ENCODE measurements at regions not wholly inside any gene's neighbourhood (a gene's known extent, or its start where the extent isn't known, plus 50 kb on each side); places are given as distances from the start of the nearest gene placed in this dataset.

DNA sequence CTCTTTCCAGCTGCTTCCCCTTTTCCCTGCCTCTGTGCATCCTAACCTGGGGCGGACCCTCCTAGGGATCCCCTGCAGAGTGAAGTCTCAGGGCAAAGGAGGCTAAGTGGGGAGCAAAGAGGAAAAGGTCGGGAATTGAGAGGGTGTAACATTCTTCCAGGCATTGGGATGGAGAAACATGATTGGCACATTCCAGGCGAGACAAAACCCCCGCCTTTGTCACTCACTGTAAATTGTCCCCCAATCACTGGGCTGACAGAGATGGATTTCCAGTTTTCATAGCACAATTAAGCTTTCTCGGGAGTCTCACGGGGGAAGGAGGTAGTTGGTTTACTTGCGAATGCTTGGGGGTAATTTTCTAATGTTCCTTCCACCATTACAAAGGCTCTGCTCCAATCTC is 74.9 kb downstream of the MIAT start:
- no peaks in the 10 kb centered on the region for H3K9me3 ChIP-seq (ENCODE audit: control insufficient read depth in 2 of 2, low read length in 2 of 2)

DNA sequence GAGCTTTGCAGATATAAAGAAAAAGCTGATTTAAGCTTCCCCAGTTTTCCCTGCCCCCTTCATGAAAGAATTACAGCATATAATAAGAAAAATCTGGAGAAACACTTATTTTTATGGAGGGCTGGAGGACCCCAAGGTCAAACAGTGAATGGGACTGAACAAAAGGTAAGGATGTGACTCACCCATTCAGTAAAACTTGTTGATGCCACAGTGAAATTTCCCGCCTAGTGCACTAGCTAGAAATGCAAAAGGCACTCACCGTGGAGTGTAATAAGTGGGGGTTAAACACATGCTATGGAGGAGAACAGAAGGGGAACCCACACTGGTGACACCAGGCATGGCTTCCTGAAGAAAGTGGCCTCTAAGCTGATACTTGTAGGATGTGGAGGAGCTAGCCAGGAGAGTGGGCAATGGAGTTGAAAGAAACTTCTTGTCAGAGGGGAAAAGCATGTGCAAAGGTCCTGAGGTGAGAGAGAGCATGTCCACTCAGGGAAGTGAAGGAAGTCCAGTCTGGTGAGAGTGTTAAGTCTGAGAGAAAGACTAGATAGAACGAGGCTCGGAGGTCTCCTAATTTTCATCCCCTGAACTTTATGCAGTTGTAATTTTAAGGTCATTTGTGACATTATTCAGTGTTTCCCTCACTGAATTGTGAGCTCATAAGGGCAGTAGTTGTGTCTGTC is 77.1 kb downstream of the MIAT start:
- no peaks in the 10 kb centered on the region for H3K4me1 ChIP-seq (ENCODE audit: control insufficient read depth, insufficient read depth, low read length)

More for the DNA sequence above, 74.9 kb downstream of the MIAT start:
- H3K4me1 ChIP-seq (ENCODE audit: control insufficient read depth, insufficient read depth, low read length), result no peaks in the 10 kb centered on the region
- H3K36me3 ChIP-seq (ENCODE audit: control insufficient read depth in 2 of 2, insufficient read depth in 2 of 2, low read length in 2 of 2), result peaks cover 0 to 8% of the 10 kb centered on the region in 2 donors
- no peak overlapping the region for H3K4me3 ChIP-seq (ENCODE audit: low read length in 2 of 2)
- no peaks in the 10 kb centered on the region for H3K27me3 ChIP-seq (ENCODE audit: control insufficient read depth in 1 of 2, insufficient read depth in 2 of 2, low read length in 2 of 2)
- H3K27ac ChIP-seq (ENCODE audit: low read length), result no peak overlapping the region
- no peak overlapping the region for H3K9ac ChIP-seq (ENCODE audit: low read length in 2 of 2)

DNA sequence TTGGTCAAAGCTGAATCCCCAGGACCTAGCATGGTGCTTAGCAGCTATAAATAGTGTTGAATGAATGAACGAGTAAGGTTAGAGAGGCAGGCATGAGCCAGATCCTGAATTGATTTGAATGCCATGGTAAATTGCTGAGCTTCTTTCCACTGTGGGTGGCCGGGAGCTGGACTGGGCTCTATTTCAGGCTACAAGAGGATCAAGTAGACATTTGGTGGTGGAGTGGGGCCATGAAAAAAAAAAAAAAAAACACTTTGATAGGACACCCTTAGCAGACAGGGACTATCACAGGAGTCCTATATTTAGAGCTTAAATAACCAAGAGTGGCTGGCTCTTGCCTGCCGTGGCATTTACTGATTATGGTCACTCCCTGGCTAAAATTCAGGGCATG is 77.6 kb downstream of the MIAT start:
- H3K4me1 ChIP-seq (ENCODE audit: control insufficient read depth, insufficient read depth, low read length), result no peaks in the 10 kb centered on the region
- H3K27me3 ChIP-seq (ENCODE audit: control insufficient read depth in 1 of 2, insufficient read depth in 2 of 2, low read length in 2 of 2), result no peaks in the 10 kb centered on the region
- H3K4me3 ChIP-seq (ENCODE audit: low read length in 2 of 2), result no peak overlapping the region
- H3K27ac ChIP-seq (ENCODE audit: low read length), result no peak overlapping the region
- H3K36me3 ChIP-seq (ENCODE audit: control insufficient read depth in 2 of 2, insufficient read depth in 2 of 2, low read length in 2 of 2), result peaks cover 0 to 2% of the 10 kb centered on the region in 2 donors
- H3K9ac ChIP-seq (ENCODE audit: low read length in 2 of 2), result no peak overlapping the region
- H3K9me3 ChIP-seq (ENCODE audit: control insufficient read depth in 2 of 2, low read length in 2 of 2), result no peaks in the 10 kb centered on the region

More for the DNA sequence above, 77.1 kb downstream of the MIAT start:
- Histone ChIP-seq H3K27me3 (ENCODE audit: control insufficient read depth in 1 of 2, insufficient read depth in 2 of 2, low read length in 2 of 2) (no peaks in the 10 kb centered on the region), H3K27ac (ENCODE audit: low read length) (no peak overlapping the region), H3K36me3 (ENCODE audit: control insufficient read depth in 2 of 2, insufficient read depth in 2 of 2, low read length in 2 of 2) (peaks cover 0 to 2% of the 10 kb centered on the region in 2 donors), H3K9me3 (ENCODE audit: control insufficient read depth in 2 of 2, low read length in 2 of 2) (no peaks in the 10 kb centered on the region), H3K9ac (ENCODE audit: low read length in 2 of 2) (no peak overlapping the region), H3K4me3 (ENCODE audit: low read length in 2 of 2) (no peak overlapping the region)

DNA sequence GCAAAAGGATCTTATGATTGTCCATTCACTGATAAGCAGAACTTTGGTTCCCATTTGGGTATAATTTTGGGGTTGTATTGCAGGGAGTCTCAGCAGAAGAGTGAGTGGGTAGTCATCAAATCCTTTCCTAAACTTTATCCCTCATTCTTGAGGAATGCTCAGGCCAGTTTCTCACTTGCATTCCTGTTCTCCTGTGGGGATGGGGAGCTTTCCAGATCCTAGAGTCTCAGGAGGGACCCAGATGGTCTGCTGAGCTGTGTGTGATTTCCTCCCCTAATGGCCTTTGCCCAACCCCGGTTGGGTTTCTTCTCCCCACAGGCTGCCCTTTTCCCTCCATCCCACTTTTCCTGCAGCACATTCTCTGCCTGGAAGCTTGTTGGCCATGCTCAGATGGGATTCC is 79.9 kb downstream of the MIAT start:
- no peaks in the 10 kb centered on the region for H3K27me3 ChIP-seq (ENCODE audit: control insufficient read depth in 1 of 2, insufficient read depth in 2 of 2, low read length in 2 of 2)
- H3K27ac ChIP-seq (ENCODE audit: low read length), result no peak overlapping the region
- no peak overlapping the region for H3K9ac ChIP-seq (ENCODE audit: low read length in 2 of 2)
- no peak overlapping the region for H3K4me3 ChIP-seq (ENCODE audit: low read length in 2 of 2)
- peaks cover 0 to 2% of the 10 kb centered on the region in 2 donors for H3K36me3 ChIP-seq (ENCODE audit: control insufficient read depth in 2 of 2, insufficient read depth in 2 of 2, low read length in 2 of 2)
- H3K9me3 ChIP-seq (ENCODE audit: control insufficient read depth in 2 of 2, low read length in 2 of 2), result no peaks in the 10 kb centered on the region
- H3K4me1 ChIP-seq (ENCODE audit: control insufficient read depth, insufficient read depth, low read length), result no peaks in the 10 kb centered on the region

DNA sequence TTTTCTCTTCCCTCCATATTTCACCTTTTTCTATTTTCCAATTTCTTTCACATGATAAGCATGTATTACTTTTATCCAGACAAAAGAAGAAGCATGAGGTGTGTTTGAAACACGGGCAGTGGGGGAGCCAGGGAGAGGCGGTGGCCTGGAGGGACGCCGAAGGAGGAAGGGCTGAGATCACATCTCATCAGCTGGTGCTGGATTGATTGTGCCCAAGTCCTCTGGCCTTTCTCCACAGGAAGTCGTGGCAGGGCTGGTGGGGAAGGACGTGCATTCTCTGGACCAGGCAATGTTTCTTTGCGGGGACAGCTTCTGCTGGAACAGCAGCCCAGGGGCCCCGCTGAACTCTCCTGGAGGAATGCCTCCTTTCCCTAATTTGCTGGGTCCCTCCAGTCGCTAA is 82.9 kb downstream of the MIAT start:
- no peaks in the 10 kb centered on the region for H3K4me1 ChIP-seq (ENCODE audit: control insufficient read depth, insufficient read depth, low read length)
- no peak overlapping the region for H3K4me3 ChIP-seq (ENCODE audit: low read length in 2 of 2)
- H3K27me3 ChIP-seq (ENCODE audit: control insufficient read depth in 1 of 2, insufficient read depth in 2 of 2, low read length in 2 of 2), result no peaks in the 10 kb centered on the region
- no peak overlapping the region for H3K9ac ChIP-seq (ENCODE audit: low read length in 2 of 2)
- H3K9me3 ChIP-seq (ENCODE audit: control insufficient read depth in 2 of 2, low read length in 2 of 2), result no peaks in the 10 kb centered on the region
- H3K27ac ChIP-seq (ENCODE audit: low read length), result no peak overlapping the region
- peaks cover 0 to 2% of the 10 kb centered on the region in 2 donors for H3K36me3 ChIP-seq (ENCODE audit: control insufficient read depth in 2 of 2, insufficient read depth in 2 of 2, low read length in 2 of 2)

DNA sequence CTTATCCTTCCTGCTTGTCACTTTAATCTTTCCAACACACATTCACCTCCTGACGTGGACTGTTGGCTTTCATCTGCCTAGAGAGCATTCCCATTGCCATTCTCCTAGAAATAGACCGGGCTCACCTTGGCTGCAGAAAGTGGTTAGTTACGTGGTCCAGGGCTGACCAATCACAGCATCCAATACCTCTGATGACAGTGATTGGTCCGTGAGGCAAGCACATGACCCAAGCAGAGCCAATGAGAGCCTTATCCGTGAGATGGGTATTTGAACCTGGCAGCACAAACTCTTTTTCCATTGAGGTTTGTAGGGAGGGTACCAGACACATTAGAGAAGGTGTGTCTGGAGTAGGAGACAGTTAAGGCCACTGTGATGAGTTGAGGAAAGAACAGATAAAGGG is 85.8 kb downstream of the MIAT start:
- Histone ChIP-seq H3K9me3 (ENCODE audit: control insufficient read depth in 2 of 2, low read length in 2 of 2) (no peaks in the 10 kb centered on the region), H3K4me3 (ENCODE audit: low read length in 2 of 2) (no peak overlapping the region), H3K27me3 (ENCODE audit: control insufficient read depth in 1 of 2, insufficient read depth in 2 of 2, low read length in 2 of 2) (no peaks in the 10 kb centered on the region), H3K36me3 (ENCODE audit: control insufficient read depth in 2 of 2, insufficient read depth in 2 of 2, low read length in 2 of 2) (peaks cover 0 to 2% of the 10 kb centered on the region in 2 donors), H3K27ac (ENCODE audit: low read length) (no peak overlapping the region), H3K9ac (ENCODE audit: low read length in 2 of 2) (no peak overlapping the region), H3K4me1 (ENCODE audit: control insufficient read depth, insufficient read depth, low read length) (no peaks in the 10 kb centered on the region)

DNA sequence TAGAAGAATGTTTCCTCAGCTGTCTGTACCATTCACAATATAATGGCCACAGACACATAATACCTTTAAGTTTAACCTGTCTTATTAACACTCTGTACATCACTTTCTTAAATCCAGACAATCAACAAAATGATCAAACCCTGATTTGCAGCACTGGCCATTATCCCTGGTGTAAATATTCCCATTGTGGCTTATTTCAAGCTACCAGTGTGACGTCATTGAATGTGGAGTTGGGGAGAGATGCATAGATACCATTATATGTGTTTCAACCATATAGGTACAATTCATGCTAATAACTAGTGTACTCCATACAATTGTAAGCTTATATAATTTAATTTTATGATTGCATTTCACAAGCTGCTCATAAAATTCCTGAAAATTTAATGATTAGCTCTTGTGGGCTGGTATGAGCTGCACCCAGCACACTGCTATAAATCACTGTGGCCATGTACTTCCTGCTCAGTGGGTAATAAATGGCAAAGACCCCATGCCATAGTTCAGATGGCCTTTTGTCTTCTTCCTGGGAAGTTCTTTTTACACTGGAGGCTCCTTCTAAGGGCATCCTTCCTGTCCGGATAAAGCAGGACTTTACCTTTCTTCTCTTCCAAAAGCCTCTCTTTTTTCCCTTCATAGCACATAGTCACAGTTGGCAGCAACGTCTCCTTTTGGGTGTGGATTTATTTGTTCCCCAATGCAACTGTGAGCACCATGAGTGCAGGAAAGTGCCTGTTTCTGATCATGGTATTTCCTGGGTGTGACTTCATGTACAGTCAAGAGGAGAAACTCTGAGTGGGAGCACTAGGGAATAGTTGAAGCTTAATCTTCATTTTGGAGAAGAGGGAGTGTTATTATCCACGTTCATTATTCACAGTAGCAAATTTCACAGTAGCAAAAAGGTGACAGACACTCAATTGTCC is 87.8 kb downstream of the MIAT start:
- Histone ChIP-seq H3K4me1 (ENCODE audit: control insufficient read depth, insufficient read depth, low read length) (no peaks in the 10 kb centered on the region), H3K9ac (ENCODE audit: low read length in 2 of 2) (no peak overlapping the region), H3K27me3 (ENCODE audit: control insufficient read depth in 1 of 2, insufficient read depth in 2 of 2, low read length in 2 of 2) (no peaks in the 10 kb centered on the region), H3K36me3 (ENCODE audit: control insufficient read depth in 2 of 2, insufficient read depth in 2 of 2, low read length in 2 of 2) (peaks cover 0 to 2% of the 10 kb centered on the region in 2 donors), H3K27ac (ENCODE audit: low read length) (no peak overlapping the region), H3K4me3 (ENCODE audit: low read length in 2 of 2) (no peak overlapping the region), H3K9me3 (ENCODE audit: control insufficient read depth in 2 of 2, low read length in 2 of 2) (no peaks in the 10 kb centered on the region)

DNA sequence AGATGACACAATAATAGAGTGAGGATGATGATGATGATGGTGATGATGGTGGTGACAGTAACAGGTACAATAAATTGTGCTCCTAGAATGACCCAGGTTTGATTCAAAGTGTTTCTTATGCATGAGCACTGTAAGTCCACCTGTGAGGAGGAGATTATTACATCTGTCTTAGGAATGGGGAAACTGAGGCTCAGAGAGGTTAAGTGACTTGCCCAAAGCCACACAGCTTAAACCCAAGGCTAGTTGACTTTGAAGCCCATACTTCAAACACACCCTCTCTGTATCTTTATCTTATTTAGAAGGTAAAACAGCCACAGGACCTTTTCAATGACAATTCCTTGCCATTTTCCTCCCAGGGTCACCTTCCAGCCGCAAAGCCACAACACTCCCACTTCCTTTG is 88.9 kb downstream of the MIAT start:
- Histone ChIP-seq H3K9ac (ENCODE audit: low read length in 2 of 2) (no peak overlapping the region), H3K9me3 (ENCODE audit: control insufficient read depth in 2 of 2, low read length in 2 of 2) (no peaks in the 10 kb centered on the region), H3K4me3 (ENCODE audit: low read length in 2 of 2) (no peak overlapping the region), H3K27me3 (ENCODE audit: control insufficient read depth in 1 of 2, insufficient read depth in 2 of 2, low read length in 2 of 2) (no peaks in the 10 kb centered on the region), H3K36me3 (ENCODE audit: control insufficient read depth in 2 of 2, insufficient read depth in 2 of 2, low read length in 2 of 2) (peaks cover 0 to 2% of the 10 kb centered on the region in 2 donors), H3K4me1 (ENCODE audit: control insufficient read depth, insufficient read depth, low read length) (no peaks in the 10 kb centered on the region), H3K27ac (ENCODE audit: low read length) (no peak overlapping the region)

DNA sequence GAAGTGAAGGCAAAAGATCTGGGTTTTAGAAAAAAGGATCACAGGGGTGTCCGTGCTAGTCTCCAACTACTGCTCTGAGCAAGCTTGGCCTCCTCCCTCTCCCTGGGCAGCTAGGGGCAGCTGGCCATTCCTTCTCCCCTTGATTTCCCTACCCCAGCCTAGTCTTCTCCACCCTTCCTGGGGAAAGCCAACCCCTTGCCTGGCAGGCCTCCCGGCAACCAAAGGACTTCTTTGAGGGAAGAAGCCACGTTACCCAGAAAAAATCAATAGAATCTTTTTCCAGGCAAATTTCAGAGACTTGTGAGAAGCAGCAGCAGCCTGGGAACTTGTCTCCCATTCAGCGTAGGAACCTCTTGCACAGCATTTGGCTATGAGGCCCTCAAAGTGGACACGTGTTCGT is 91.5 kb downstream of the MIAT start:
- Histone ChIP-seq H3K9me3 (ENCODE audit: control insufficient read depth in 2 of 2, low read length in 2 of 2) (no peaks in the 10 kb centered on the region), H3K36me3 (ENCODE audit: control insufficient read depth in 2 of 2, insufficient read depth in 2 of 2, low read length in 2 of 2) (no peaks in the 10 kb centered on the region), H3K4me1 (ENCODE audit: control insufficient read depth, insufficient read depth, low read length) (no peaks in the 10 kb centered on the region), H3K27me3 (ENCODE audit: control insufficient read depth in 1 of 2, insufficient read depth in 2 of 2, low read length in 2 of 2) (no peaks in the 10 kb centered on the region), H3K9ac (ENCODE audit: low read length in 2 of 2) (no peak overlapping the region), H3K4me3 (ENCODE audit: low read length in 2 of 2) (no peak overlapping the region), H3K27ac (ENCODE audit: low read length) (no peak overlapping the region)

DNA sequence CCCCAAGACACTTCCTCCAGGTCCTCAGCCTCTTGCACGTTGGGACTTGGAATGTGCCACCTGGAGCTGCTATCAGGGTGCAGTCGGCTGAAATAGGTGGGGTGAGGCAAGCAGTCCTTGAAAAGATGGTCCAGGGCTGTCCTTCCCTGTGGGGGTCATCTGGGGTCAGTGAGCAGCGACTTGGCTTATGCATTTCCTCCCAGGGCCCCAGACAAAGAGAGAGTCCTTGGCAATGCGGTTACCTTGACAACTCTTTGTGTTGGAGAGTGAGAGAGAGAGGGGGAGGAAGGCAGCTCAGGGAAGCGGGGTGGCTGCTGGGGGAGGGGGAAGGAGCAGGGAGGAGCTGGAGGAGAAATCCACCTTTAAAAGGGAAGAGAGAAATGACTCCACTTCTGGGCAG is 93.8 kb downstream of the MIAT start:
- no peak overlapping the region for H3K27ac ChIP-seq (ENCODE audit: low read length)

More for the DNA sequence above, 93.8 kb downstream of the MIAT start:
- Histone ChIP-seq H3K4me1 (ENCODE audit: control insufficient read depth, insufficient read depth, low read length) (no peaks in the 10 kb centered on the region), H3K36me3 (ENCODE audit: control insufficient read depth in 2 of 2, insufficient read depth in 2 of 2, low read length in 2 of 2) (no peaks in the 10 kb centered on the region), H3K9ac (ENCODE audit: low read length in 2 of 2) (no peak overlapping the region), H3K27me3 (ENCODE audit: control insufficient read depth in 1 of 2, insufficient read depth in 2 of 2, low read length in 2 of 2) (no peaks in the 10 kb centered on the region), H3K4me3 (ENCODE audit: low read length in 2 of 2) (no peak overlapping the region), H3K9me3 (ENCODE audit: control insufficient read depth in 2 of 2, low read length in 2 of 2) (no peaks in the 10 kb centered on the region)

Measured in stomach smooth muscle (tissue), 2 donors.